ENCODE measurements at regions not wholly inside any gene's neighbourhood (a gene's known extent, or its start where the extent isn't known, plus 50 kb on each side); places are given as distances from the start of the nearest gene placed in this dataset.

GRCh38 chr13:73138638-73139491 lies 80.1 kb downstream of the KLF5 start:
- peak; percentile 28 for DNase-seq

- no peak for DNase-seq
Measured at GRCh38 chr13:73138276-73138637, 79.5 kb downstream of the KLF5 start.

DNA sequence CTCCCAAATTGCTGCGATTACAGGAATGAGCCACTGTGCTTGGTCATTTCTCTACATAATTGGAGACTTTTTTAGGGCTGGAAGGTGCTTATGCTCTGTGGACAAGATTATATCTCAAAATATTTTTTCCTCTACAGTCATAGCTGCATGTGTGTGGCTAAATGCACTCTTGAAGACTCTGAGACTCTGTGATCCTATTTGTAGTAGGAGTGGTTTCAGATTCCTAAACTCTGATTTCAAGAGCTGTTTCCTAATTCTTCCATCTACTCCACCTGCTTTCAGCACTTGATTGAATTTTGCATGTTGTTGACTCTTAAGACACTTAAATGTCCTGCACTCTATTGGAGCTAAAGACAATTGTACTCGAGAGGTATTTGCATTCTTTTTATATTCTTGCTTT lies 78.0 kb downstream of the KLF5 start:
- no peak for DNase-seq

DNA sequence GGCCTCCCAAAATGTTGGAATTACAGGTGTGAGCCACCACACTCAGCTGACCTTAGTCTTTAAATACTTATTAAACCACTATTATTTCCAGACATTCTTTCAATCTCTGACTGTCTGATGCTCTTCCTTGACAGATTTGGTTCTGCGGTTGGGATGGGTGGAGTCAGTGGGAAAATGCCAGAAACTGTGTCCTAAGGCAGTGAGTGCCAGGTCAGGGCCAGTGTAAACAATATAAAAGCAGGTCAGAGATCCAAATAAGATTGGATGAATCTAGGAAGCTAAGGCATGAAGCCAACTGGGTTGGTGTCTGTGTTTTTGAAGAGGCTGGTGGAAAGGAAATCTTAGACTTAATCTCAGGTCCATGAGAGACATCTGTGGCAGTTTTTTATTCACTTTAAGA lies 74.7 kb downstream of the KLF5 start:
- no peak for DNase-seq

GRCh38 chr13:73131247-73131646 lies 72.4 kb downstream of the KLF5 start:
- DNase-seq = no peak

DNA sequence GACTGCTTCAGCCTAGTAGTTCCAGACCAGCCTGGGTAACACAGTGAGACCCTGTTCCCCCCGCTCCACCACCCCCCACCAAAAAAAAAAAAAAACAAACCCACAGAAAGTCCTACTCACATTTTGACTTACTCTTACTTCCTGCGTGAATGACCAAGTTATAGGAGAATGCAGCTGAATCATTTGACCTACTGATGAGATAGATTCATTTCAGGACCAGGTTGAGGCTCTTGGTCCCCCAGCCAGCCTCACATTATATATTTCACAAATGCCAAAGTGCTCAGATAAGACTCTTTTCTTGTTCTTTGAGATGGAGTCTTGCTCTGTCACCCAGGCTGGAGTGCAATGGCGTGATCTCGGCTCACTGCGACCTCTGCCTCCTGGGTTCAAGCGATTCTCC lies 70.2 kb downstream of the KLF5 start:
- no peak for DNase-seq

All from right kidney (tissue), 1 donor.